C4-2B (cell line): ENCODE measurements at regions not wholly inside any gene's neighbourhood (a gene's known extent, or its start where the extent isn't known, plus 50 kb on each side); places are given as distances from the start of the nearest gene placed in this dataset.

Experiments used
- ZFX ChIP-seq: fragments of 450-650 bp; IDR thresholded peaks from 2 replicates; pipeline ENCODE4 v1.6.1; 2017
- TF ChIP-seq, protein P1 (sequence below): fragments of 450-650 bp; conservative IDR thresholded peaks from 2 replicates; pipeline ENCODE4 v1.5.1; 2017; ENCODE audit warnings: mild to moderate bottlenecking

DNA sequence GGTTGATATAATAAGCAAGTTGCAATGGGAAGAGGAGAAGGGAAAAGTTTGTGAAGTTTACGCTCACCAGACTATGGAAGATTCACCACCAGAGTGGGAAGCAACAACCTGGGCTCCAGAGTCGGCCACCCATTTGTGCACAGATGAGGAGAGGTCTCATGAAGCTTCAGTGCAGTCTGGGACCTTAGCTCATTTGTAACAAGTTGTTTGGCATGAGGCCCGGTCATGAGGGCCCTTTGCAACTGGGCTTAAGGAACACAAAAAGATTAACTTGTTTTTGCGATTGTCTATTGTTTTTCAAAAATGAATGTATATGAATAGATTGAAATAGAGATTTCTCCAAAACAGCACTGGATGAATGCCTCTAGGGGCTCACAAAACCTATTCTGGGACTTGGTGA lies 94.2 kb downstream of the ZNF737 start:
- TF ChIP-seq, protein P1, sequence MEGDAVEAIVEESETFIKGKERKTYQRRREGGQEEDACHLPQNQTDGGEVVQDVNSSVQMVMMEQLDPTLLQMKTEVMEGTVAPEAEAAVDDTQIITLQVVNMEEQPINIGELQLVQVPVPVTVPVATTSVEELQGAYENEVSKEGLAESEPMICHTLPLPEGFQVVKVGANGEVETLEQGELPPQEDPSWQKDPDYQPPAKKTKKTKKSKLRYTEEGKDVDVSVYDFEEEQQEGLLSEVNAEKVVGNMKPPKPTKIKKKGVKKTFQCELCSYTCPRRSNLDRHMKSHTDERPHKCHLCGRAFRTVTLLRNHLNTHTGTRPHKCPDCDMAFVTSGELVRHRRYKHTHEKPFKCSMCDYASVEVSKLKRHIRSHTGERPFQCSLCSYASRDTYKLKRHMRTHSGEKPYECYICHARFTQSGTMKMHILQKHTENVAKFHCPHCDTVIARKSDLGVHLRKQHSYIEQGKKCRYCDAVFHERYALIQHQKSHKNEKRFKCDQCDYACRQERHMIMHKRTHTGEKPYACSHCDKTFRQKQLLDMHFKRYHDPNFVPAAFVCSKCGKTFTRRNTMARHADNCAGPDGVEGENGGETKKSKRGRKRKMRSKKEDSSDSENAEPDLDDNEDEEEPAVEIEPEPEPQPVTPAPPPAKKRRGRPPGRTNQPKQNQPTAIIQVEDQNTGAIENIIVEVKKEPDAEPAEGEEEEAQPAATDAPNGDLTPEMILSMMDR: no peak
- TF ChIP-seq ZFX: no peak
